ENCODE measurements at regions not wholly inside any gene's neighbourhood (a gene's known extent, or its start where the extent isn't known, plus 50 kb on each side); places are given as distances from the start of the nearest gene placed in this dataset.

GRCh38 chr6:76862936-76863335 is 600.4 kb downstream of the HTR1B start:
- TF ChIP-seq, protein P1, sequence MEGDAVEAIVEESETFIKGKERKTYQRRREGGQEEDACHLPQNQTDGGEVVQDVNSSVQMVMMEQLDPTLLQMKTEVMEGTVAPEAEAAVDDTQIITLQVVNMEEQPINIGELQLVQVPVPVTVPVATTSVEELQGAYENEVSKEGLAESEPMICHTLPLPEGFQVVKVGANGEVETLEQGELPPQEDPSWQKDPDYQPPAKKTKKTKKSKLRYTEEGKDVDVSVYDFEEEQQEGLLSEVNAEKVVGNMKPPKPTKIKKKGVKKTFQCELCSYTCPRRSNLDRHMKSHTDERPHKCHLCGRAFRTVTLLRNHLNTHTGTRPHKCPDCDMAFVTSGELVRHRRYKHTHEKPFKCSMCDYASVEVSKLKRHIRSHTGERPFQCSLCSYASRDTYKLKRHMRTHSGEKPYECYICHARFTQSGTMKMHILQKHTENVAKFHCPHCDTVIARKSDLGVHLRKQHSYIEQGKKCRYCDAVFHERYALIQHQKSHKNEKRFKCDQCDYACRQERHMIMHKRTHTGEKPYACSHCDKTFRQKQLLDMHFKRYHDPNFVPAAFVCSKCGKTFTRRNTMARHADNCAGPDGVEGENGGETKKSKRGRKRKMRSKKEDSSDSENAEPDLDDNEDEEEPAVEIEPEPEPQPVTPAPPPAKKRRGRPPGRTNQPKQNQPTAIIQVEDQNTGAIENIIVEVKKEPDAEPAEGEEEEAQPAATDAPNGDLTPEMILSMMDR (IDR thresholded peaks at IDR 0.05 in 4 of 5, conservative IDR thresholded peaks at IDR 0.05 in 1 of 5) = no peak
- TF ChIP-seq POLR2A (IDR thresholded peaks at IDR 0.05) = no peak

All from gastrocnemius medialis (tissue), 4 donors.